DOHH2 (cell line): ENCODE measurements at regions not wholly inside any gene's neighbourhood (a gene's known extent, or its start where the extent isn't known, plus 50 kb on each side); places are given as distances from the start of the nearest gene placed in this dataset.

Source experiments
- H3F3A ChIP-seq: fragments of 200-600 bp; sonication (generic), shearing (Covaris generic); 2 replicates; pipeline ENCODE4 v1.6.0; 2016; ENCODE audit warnings: antibody characterized with exemption, mild to moderate bottlenecking; ENCODE audit not compliant: control insufficient read depth, insufficient read depth
- H3K27ac ChIP-seq: fragments of 200-600 bp; sonication (generic); 2 replicates; pipeline ENCODE4 v1.5.1; 2014; ENCODE audit warnings: low read depth, mild to moderate bottlenecking, low read length, moderate library complexity
- H3K27me3 ChIP-seq: fragments of 200-600 bp; sonication (generic); 2 replicates; pipeline ENCODE4 v1.6.1; 2014; ENCODE audit warnings: mild to moderate bottlenecking, low read length, mixed read lengths; ENCODE audit not compliant: control insufficient read depth
- H3K36me3 ChIP-seq: fragments of 200-600 bp; sonication (generic); 2 replicates; pipeline ENCODE4 v1.6.1; 2014; ENCODE audit warnings: mild to moderate bottlenecking, low read length, moderate library complexity, mixed read lengths; ENCODE audit not compliant: control insufficient read depth
- H3K4me1 ChIP-seq: fragments of 200-600 bp; sonication (generic); 2 replicates; pipeline ENCODE4 v1.6.1; 2014; ENCODE audit warnings: mild to moderate bottlenecking, low read length, mixed read lengths; ENCODE audit not compliant: control insufficient read depth
- H3K4me2 ChIP-seq: fragments of 200-600 bp; sonication (generic); 2 replicates; pipeline ENCODE4 v1.6.0; 2014; ENCODE audit warnings: mild to moderate bottlenecking, low read length, moderate library complexity
- H3K4me3 ChIP-seq: fragments of 200-600 bp; sonication (generic); 2 replicates; pipeline ENCODE4 v1.5.1; 2014; ENCODE audit warnings: mild to moderate bottlenecking, low read length, mixed read lengths
- H3K79me2 ChIP-seq: fragments of 200-600 bp; sonication (generic); 2 replicates; pipeline ENCODE4 v1.6.1; 2014; ENCODE audit warnings: mild to moderate bottlenecking, low read length, mixed read lengths; ENCODE audit not compliant: control insufficient read depth
- H3K9me2 ChIP-seq: fragments of 200-600 bp; sonication (generic); replicated peaks from 2 replicates; pipeline ENCODE4 v1.6.1; 2014; ENCODE audit warnings: mild to moderate bottlenecking, low read length, mixed read lengths; ENCODE audit not compliant: control insufficient read depth
- H3K9me3 ChIP-seq: fragments of 200-600 bp; sonication (generic); 2 replicates; pipeline ENCODE4 v1.6.1; 2014; ENCODE audit warnings: antibody characterized with exemption, low read length, mixed read lengths; ENCODE audit not compliant: control insufficient read depth, insufficient read depth
- H4K20me1 ChIP-seq: fragments of 200-600 bp; sonication (generic); 2 replicates; pipeline ENCODE4 v1.6.0; 2014; ENCODE audit warnings: low read depth, mild to moderate bottlenecking, antibody characterized with exemption, low read length, moderate library complexity; ENCODE audit not compliant: control insufficient read depth, insufficient read depth
- CTCF ChIP-seq: fragments of 200-600 bp; sonication (generic); IDR thresholded peaks from one replicate; pipeline ENCODE4 v1.5.1; 2014; ENCODE audit warnings: antibody characterized with exemption, mild to moderate bottlenecking, low read depth, low read length; ENCODE audit not compliant: poor library complexity, severe bottlenecking
- EZH2phosphoT487 ChIP-seq: fragments of 200-600 bp; sonication (generic); IDR thresholded peaks from 2 replicates; pipeline ENCODE4 v1.6.1; 2017; ENCODE audit warnings: borderline replicate concordance, mild to moderate bottlenecking, antibody characterized with exemption, low read length, moderate library complexity, mixed read lengths

GRCh38 chr3:89973156-89973555 is 865.7 kb downstream of the EPHA3 start:
- Histone ChIP-seq H3F3A (no peaks in the 10 kb centered on the region), H3K4me3 (no peak overlapping the region), H3K36me3 (no peaks in the 10 kb centered on the region), H3K27ac (no peak overlapping the region), H3K27me3 (no peaks in the 10 kb centered on the region), H3K79me2 (no peaks in the 10 kb centered on the region), H3K4me2 (no peak overlapping the region), H4K20me1 (no peaks in the 10 kb centered on the region), H3K9me2 (no peaks in the 10 kb centered on the region), H3K4me1 (no peaks in the 10 kb centered on the region), H3K9me3 (0 out of 2 replicates have a peak, but pooled peaks cover under 1% of the 10 kb centered on the region)
- TF ChIP-seq CTCF (no peak), EZH2phosphoT487 (no peak)

GRCh38 chr3:89974903-89975519 is 867.6 kb downstream of the EPHA3 start:
- H3K4me1 ChIP-seq = no peaks in the 10 kb centered on the region
- no peaks in the 10 kb centered on the region for H3K9me2 ChIP-seq
- H3F3A ChIP-seq = no peaks in the 10 kb centered on the region
- no peaks in the 10 kb centered on the region for H3K27me3 ChIP-seq
- no peaks in the 10 kb centered on the region for H3K36me3 ChIP-seq
- no peaks in the 10 kb centered on the region for H4K20me1 ChIP-seq
- H3K4me2 ChIP-seq = no peak overlapping the region
- H3K27ac ChIP-seq = no peak overlapping the region
- H3K4me3 ChIP-seq = no peak overlapping the region
- TF ChIP-seq CTCF (no peak), EZH2phosphoT487 (no peak)
- H3K79me2 ChIP-seq = no peaks in the 10 kb centered on the region
- H3K9me3 ChIP-seq = no peaks in the 10 kb centered on the region

GRCh38 chr3:89983449-89983848 is 876.0 kb downstream of the EPHA3 start:
- Histone ChIP-seq H3K4me3 (no peak overlapping the region), H3K4me2 (no peak overlapping the region), H3K9me2 (no peaks in the 10 kb centered on the region), H3K9me3 (no peaks in the 10 kb centered on the region), H3K27me3 (no peaks in the 10 kb centered on the region), H4K20me1 (no peaks in the 10 kb centered on the region), H3K36me3 (no peaks in the 10 kb centered on the region), H3K27ac (no peak overlapping the region), H3K79me2 (no peaks in the 10 kb centered on the region), H3K4me1 (no peaks in the 10 kb centered on the region), H3F3A (no peaks in the 10 kb centered on the region)
- TF ChIP-seq CTCF (no peak), EZH2phosphoT487 (no peak)
